A549 (cell line): ENCODE measurements at regions not wholly inside any gene's neighbourhood (a gene's known extent, or its start where the extent isn't known, plus 50 kb on each side); places are given as distances from the start of the nearest gene placed in this dataset.
A peak's percentile ranks its signal among the peaks of the same experiment; 100 is the strongest.

Experiments used
- ATAC-seq, 2 experiments: fragments of 200-7000 bp in 1 of 2; fragments of >200 bp in 1 of 2; cut with Nextera tagmentation in 1 of 2; cut with Tn5 transposase in 1 of 2; 3 replicates each; pipeline versions ENCODE4 v1.8.0 to v1.9.1; 2018 to 2020; ENCODE audit warnings: mild to moderate bottlenecking in 1 of 2, moderate library complexity in 1 of 2
- CTCF ChIA-PET: fragments of 300-600 bp; sonication (Branson Sonifier 250); formaldehyde crosslinking; extraction: SDS; loops from one replicate; lab custom pipeline; 2021; ENCODE audit warnings: antibody characterized with exemption, inconsistent platforms; lab: Yijun Ruan, JAX
- POLR2A ChIA-PET: fragments of 350-600 bp; formaldehyde crosslinking; extraction: SDS; loops from one replicate; lab custom pipeline; 2021; ENCODE audit warnings: antibody characterized with exemption, inconsistent platforms; lab: Yijun Ruan, JAX
- DNase-seq, 2 experiments: peaks; one replicate each; pipeline versions ENCODE4 v3.0.0 to v3.0.0-alpha.2; 2011 to 2016; ENCODE audit warnings: low read depth in 1 of 2, low spot score in 1 of 2
- FAIRE-seq: peaks from 2 replicates; lab custom pipeline; 2011; peaks lifted over from hg19 to GRCh38; lab: Jason Lieb, UNC
- H3K27ac ChIP-seq, 2 experiments: fragments of >200 bp; sonication (Bioruptor Twin); formaldehyde crosslinking; 3 replicates each; pipeline ENCODE4 v1.5.1; 2016 to 2017
- H3K4me1 ChIP-seq: fragments of >200 bp; sonication (Bioruptor Twin); formaldehyde crosslinking; 3 replicates; pipeline ENCODE4 v1.6.1; 2016
- H3K4me2 ChIP-seq: fragments of >200 bp; sonication (Bioruptor Twin); formaldehyde crosslinking; 3 replicates; pipeline ENCODE4 v1.6.1; 2016
- H3K4me3 ChIP-seq: fragments of >200 bp; sonication (Bioruptor Twin); formaldehyde crosslinking; 3 replicates; pipeline ENCODE4 v1.5.1; 2016
- H3K9me3 ChIP-seq: fragments of >200 bp; sonication (Bioruptor Twin); formaldehyde crosslinking; 3 replicates; pipeline ENCODE4 v1.6.1; 2016
- CBX2 ChIP-seq: fragments of 200-600 bp; sonication (generic); IDR thresholded peaks from 2 replicates; pipeline ENCODE4 v1.6.1; 2016; ENCODE audit warnings: low read depth, mild to moderate bottlenecking, borderline replicate concordance
- CEBPB ChIP-seq, 2 experiments: fragments of >200 bp in 1 of 2; sonication (Bioruptor Twin) in 1 of 2; formaldehyde crosslinking in 1 of 2; IDR thresholded peaks; 2 replicates each; pipeline ENCODE4 v1.6.1; 2012 to 2016
- CHD4 ChIP-seq: fragments of 200-600 bp; sonication (generic); IDR thresholded peaks from 2 replicates; pipeline ENCODE4 v1.6.1; 2016; ENCODE audit warnings: antibody characterized with exemption, mild to moderate bottlenecking, borderline replicate concordance
- EHF ChIP-seq: fragments of 250-450 bp; sonication (Bioruptor Pico); IDR thresholded peaks from 2 replicates; pipeline ENCODE4 v1.5.0; 2020; ENCODE audit warnings: mild to moderate bottlenecking
- EHMT2 ChIP-seq: fragments of 200-600 bp; sonication (generic); IDR thresholded peaks from 2 replicates; pipeline ENCODE4 v1.6.1; 2016; ENCODE audit warnings: antibody characterized with exemption, low read depth, mild to moderate bottlenecking, moderate library complexity
- EP300 ChIP-seq, 2 experiments: fragments of >200 bp; sonication (Bioruptor Twin); formaldehyde crosslinking; IDR thresholded peaks; 2 replicates in 1 of 2; 3 replicates in 1 of 2; pipeline ENCODE4 v1.6.1; 2016 to 2017
- FOSB ChIP-seq: fragments of 250-450 bp; sonication (Bioruptor Pico); IDR thresholded peaks from 2 replicates; pipeline ENCODE4 v1.5.0; 2020; ENCODE audit warnings: mild to moderate bottlenecking, moderate library complexity
- FOSL2 ChIP-seq, 2 experiments: fragments of 450-650 bp in 1 of 2; fragments of >200 bp in 1 of 2; sonication (Bioruptor Twin) in 1 of 2; formaldehyde crosslinking; IDR thresholded peaks; 2 replicates each; pipeline versions ENCODE4 v1.5.0 to v1.6.1; 2016 to 2020; ENCODE audit warnings: mild to moderate bottlenecking in 1 of 2, moderate library complexity in 1 of 2
- HOXB5 ChIP-seq: fragments of 250-450 bp; sonication (Bioruptor Pico); IDR thresholded peaks from 2 replicates; pipeline ENCODE4 v1.5.0; 2020; ENCODE audit warnings: mild to moderate bottlenecking, moderate library complexity
- JUNB ChIP-seq: fragments of >200 bp; sonication (Bioruptor Twin); formaldehyde crosslinking; IDR thresholded peaks from 2 replicates; pipeline ENCODE4 v1.6.1; 2016
- MAFK ChIP-seq: fragments of 450-650 bp; IDR thresholded peaks from 2 replicates; pipeline ENCODE4 v1.6.1; 2014; ENCODE audit not compliant: partially characterized antibody
- MAX ChIP-seq: IDR thresholded peaks from 2 replicates; pipeline ENCODE4 v1.6.1; 2012
- MAZ ChIP-seq: fragments of 150-350 bp; IDR thresholded peaks from 2 replicates; pipeline ENCODE4 v1.6.1; 2014; ENCODE audit warnings: antibody characterized with exemption, low read depth, low read length, borderline replicate concordance
- MYC ChIP-seq: IDR thresholded peaks from 2 replicates; pipeline ENCODE4 v1.6.1; 2012; ENCODE audit warnings: mild to moderate bottlenecking, inconsistent platforms, low read length, improper control_type of control experiment, borderline replicate concordance
- NFE2L2 ChIP-seq: fragments of 150-350 bp; conservative IDR thresholded peaks from 2 replicates; pipeline ENCODE4 v1.6.1; 2014; ENCODE audit warnings: low read length
- NPAS2 ChIP-seq: fragments of 250-450 bp; sonication (Bioruptor Pico); IDR thresholded peaks from 2 replicates; pipeline ENCODE4 v1.8.0; 2022; ENCODE audit warnings: mild to moderate bottlenecking, moderate library complexity, borderline replicate concordance
- NR3C1 ChIP-seq: fragments of >200 bp; sonication (Bioruptor Twin); formaldehyde crosslinking; IDR thresholded peaks from 3 replicates; pipeline ENCODE4 v1.6.1; 2017
- PHF8 ChIP-seq: fragments of 200-600 bp; sonication (generic); IDR thresholded peaks from 2 replicates; pipeline ENCODE4 v1.6.1; 2016; ENCODE audit warnings: low read depth, mild to moderate bottlenecking, antibody characterized with exemption, moderate library complexity, borderline replicate concordance
- POLR2A ChIP-seq: IDR thresholded peaks from 2 replicates; pipeline ENCODE4 v1.6.1; 2012; ENCODE audit warnings: mild to moderate bottlenecking, low read length
- POLR2AphosphoS2 ChIP-seq: conservative IDR thresholded peaks from 2 replicates; pipeline ENCODE4 v1.6.1; 2012; ENCODE audit warnings: low read length, improper control_type of control experiment, inconsistent platforms
- RNF2 ChIP-seq: fragments of 200-600 bp; sonication (generic); IDR thresholded peaks from 2 replicates; pipeline ENCODE4 v1.6.1; 2016; ENCODE audit warnings: low read depth, mild to moderate bottlenecking, antibody characterized with exemption, moderate library complexity, borderline replicate concordance
- SMC3 ChIP-seq: fragments of >200 bp; sonication (Bioruptor Twin); formaldehyde crosslinking; IDR thresholded peaks from 3 replicates; pipeline ENCODE4 v1.6.1; 2018; ENCODE audit warnings: inconsistent platforms
- ZC3H11A ChIP-seq: fragments of 450-650 bp; IDR thresholded peaks from 2 replicates; pipeline ENCODE4 v1.6.1; 2014; ENCODE audit warnings: antibody characterized with exemption, mild to moderate bottlenecking
- ZNF302 ChIP-seq: fragments of 250-450 bp; sonication (Bioruptor Pico); IDR thresholded peaks from 2 replicates; pipeline ENCODE4 v1.9.0; 2021; ENCODE audit warnings: inconsistent platforms, mild to moderate bottlenecking, moderate library complexity
- WGBS: methylation state at CpG from one replicate; pipeline ENCODE4 v1.1.6; 2017; ENCODE audit errors: missing lambda C conversion rate; 5-methylcytosine and 5-hydroxymethylcytosine counted together
- TF ChIP-seq, protein P1 (sequence below): fragments of 250-450 bp; sonication (Bioruptor Pico); IDR thresholded peaks from 2 replicates; pipeline ENCODE4 v1.5.0; 2021; ENCODE audit warnings: mild to moderate bottlenecking, moderate library complexity, borderline replicate concordance
- TF ChIP-seq, protein P2 (sequence below): fragments of 250-450 bp; sonication (Bioruptor Pico); IDR thresholded peaks from 2 replicates; pipeline ENCODE4 v1.5.0; 2020; ENCODE audit warnings: low read depth, mild to moderate bottlenecking, moderate library complexity

DNA sequence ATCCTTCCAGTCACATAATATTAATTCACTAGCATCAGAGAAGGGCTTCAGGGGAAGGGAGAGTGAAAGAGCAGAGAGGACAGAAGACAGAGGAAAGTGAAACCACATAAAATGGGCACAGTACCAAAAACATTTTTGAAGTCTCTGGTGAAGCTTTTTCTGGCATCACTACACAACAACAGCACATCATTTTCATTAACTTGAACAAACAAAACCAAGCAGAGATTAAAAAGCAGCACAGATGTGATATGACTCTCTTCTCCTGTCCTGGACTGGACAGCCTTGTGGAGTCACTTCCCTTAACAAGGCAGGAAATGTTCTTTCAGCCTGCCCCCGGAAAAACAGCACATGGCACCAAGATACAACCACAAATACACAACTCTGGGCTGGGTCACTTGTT lies 112.0 kb downstream of the TSPAN8 start (continued):
- TF ChIP-seq HOXB5 (CRISPR knock-in tag) = no peak
- TF ChIP-seq MAFK = no peak
- no peak for TF ChIP-seq CHD4
- TF ChIP-seq FOSL2 (IDR thresholded peaks at IDR 0.05) = no peak
- TF ChIP-seq FOSL2 (CRISPR knock-in tag; IDR thresholded peaks at IDR 0.05) = no peak
- no peak for TF ChIP-seq POLR2A
- no peak for TF ChIP-seq MAX

- DNase-seq = no peak
- no peak for FAIRE-seq
- Histone ChIP-seq H3K4me3 (no peak overlapping the region), H3K4me1 (no peaks in the 10 kb centered on the region), H3K4me2 (no peak overlapping the region), H3K27ac (no peak overlapping the region), H3K9me3 (no peaks in the 10 kb centered on the region)
- ChIA-PET CTCF (no interaction called here), POLR2A (no interaction called here)
- TF ChIP-seq FOSL2 (IDR thresholded peaks at IDR 0.05) (no peak), FOSL2 (CRISPR knock-in tag; IDR thresholded peaks at IDR 0.05) (no peak), EHF (CRISPR knock-in tag) (no peak), RNF2 (no peak), FOSB (CRISPR knock-in tag) (no peak), POLR2A (no peak), EHMT2 (no peak), ZC3H11A (no peak)
- TF ChIP-seq, protein P1, sequence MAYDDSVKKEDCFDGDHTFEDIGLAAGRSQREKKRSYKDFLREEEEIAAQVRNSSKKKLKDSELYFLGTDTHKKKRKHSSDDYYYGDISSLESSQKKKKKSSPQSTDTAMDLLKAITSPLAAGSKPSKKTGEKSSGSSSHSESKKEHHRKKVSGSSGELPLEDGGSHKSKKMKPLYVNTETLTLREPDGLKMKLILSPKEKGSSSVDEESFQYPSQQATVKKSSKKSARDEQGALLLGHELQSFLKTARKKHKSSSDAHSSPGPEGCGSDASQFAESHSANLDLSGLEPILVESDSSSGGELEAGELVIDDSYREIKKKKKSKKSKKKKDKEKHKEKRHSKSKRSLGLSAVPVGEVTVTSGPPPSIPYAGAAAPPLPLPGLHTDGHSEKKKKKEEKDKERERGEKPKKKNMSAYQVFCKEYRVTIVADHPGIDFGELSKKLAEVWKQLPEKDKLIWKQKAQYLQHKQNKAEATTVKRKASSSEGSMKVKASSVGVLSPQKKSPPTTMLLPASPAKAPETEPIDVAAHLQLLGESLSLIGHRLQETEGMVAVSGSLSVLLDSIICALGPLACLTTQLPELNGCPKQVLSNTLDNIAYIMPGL (CRISPR knock-in tag) = no peak
- WGBS = 16% methylated on average over 2 of the region's 2 CpGs
- ATAC-seq = no peak
These were observed 116.3 kb downstream of the TSPAN8 start for GRCh38 chr12:71041476-71041875.

DNA sequence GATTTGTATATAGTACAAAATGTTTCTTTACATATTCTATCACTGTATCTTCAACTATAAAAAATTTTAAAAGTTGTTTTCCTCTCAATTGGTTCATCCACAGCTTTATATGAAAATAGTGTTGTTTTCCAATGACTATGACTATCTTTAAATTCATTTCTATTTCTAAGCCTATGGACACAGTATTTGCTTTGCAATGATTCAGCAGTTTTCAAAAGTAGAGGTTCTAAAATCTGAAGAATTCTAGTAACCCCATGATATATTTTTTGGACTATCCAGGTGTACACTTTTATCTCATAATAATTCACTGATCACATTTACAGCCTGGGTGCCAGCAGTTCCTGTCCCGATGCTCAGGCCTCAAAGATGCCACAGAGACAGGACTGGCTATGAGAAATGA lies 118.4 kb upstream of the PTPRR start:
- CTCF ChIA-PET = no interaction called here
- Histone ChIP-seq H3K9me3 (no peaks in the 10 kb centered on the region), H3K4me2 (no peak overlapping the region), H3K4me1 (no peaks in the 10 kb centered on the region), H3K27ac (no peak overlapping the region), H3K4me3 (no peak overlapping the region)
- WGBS = 9% methylated on average over 1 of the region's 1 CpG
- DNase-seq (no peak), FAIRE-seq (no peak), ATAC-seq (no peak)
- TF ChIP-seq POLR2AphosphoS2 (no peak), MAFK (peak; percentile 47), NFE2L2 (peak; percentile 66)
- POLR2A ChIA-PET = no interaction called here

DNA sequence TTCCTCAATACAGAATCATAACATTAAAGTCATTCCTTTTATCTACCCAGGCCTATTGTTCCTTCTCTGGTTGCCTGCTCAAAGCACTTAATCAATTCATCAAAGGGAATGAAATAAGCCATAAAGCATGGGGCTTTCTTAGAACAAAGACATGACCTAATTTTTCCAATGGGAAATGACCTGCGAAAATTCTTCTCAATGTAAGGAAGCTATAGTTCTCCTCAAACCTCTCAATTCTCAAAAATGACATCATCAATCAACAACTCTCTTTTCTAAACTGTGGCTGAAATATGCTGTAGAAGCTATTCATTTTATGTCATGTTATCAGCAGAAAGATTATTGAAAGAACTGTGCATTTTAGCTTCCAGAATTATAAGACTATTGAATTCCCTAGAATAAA lies 116.0 kb upstream of the PTPRR start:
- Histone ChIP-seq H3K4me2 (no peak overlapping the region), H3K4me3 (no peak overlapping the region), H3K9me3 (no peaks in the 10 kb centered on the region), H3K4me1 (no peaks in the 10 kb centered on the region), H3K27ac (no peak overlapping the region)
- no peak for TF ChIP-seq NPAS2 (CRISPR knock-in tag)
- no peak for TF ChIP-seq CEBPB (IDR thresholded peaks at IDR 0.05)
- TF ChIP-seq CBX2 = no peak
- CTCF ChIA-PET = no interaction called here
- FAIRE-seq = no peak
- ATAC-seq = no peak
- 2% methylated on average over 1 of the region's 1 CpG for WGBS
- no peak for DNase-seq
- POLR2A ChIA-PET = no interaction called here

DNA sequence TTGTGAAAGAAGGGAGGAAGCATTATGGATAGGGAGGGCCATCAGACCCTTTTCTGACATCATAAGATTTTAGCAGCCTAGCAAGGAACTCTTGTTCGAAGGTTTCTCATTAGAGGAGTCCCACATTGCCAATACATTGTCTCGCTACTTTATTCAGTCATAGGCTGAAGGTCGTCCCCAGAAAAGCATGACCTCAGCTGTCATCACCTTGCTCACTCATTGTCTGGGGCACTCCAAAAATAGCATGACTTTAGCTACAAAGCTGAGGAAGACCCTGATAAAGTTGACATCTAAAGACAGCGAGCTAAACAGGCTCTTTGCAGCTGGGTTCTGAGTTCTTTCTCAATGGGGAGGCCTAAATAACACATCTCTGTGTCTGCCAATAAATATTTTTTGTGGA lies 112.4 kb upstream of the PTPRR start:
- FAIRE-seq = no peak
- H3K4me1 ChIP-seq = no peaks in the 10 kb centered on the region
- WGBS = 5% methylated on average over 4 of the region's 4 CpGs
- no peak for ATAC-seq
- no peak overlapping the region for H3K4me2 ChIP-seq
- DNase-seq = no peak
- no peak for TF ChIP-seq MAZ
- no peak for TF ChIP-seq CBX2
- TF ChIP-seq ZNF302 (CRISPR knock-in tag) = no peak
- no peak for TF ChIP-seq MYC
- no peak for TF ChIP-seq JUNB
- TF ChIP-seq EP300 (IDR thresholded peaks at IDR 0.05) = no peak
- no peak for TF ChIP-seq PHF8
- TF ChIP-seq, protein P2, sequence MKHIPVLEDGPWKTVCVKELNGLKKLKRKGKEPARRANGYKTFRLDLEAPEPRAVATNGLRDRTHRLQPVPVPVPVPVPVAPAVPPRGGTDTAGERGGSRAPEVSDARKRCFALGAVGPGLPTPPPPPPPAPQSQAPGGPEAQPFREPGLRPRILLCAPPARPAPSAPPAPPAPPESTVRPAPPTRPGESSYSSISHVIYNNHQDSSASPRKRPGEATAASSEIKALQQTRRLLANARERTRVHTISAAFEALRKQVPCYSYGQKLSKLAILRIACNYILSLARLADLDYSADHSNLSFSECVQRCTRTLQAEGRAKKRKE (CRISPR knock-in tag) = no peak
- TF ChIP-seq FOSB (CRISPR knock-in tag) = no peak
- TF ChIP-seq SMC3 = no peak
- TF ChIP-seq HOXB5 (CRISPR knock-in tag) = no peak
- no peak for TF ChIP-seq NR3C1
- TF ChIP-seq MAX = no peak
- TF ChIP-seq ZC3H11A = no peak
- ChIA-PET CTCF (interaction anchor here (0.8 to 1.6 kb wide), 2 partner anchors 8 to 18 kb away, joined by 3 to 5 read pairs; no protein-coding TSS in a partner anchor), POLR2A (no interaction called here)
- no peak overlapping the region for H3K4me3 ChIP-seq
- H3K27ac ChIP-seq = no peak overlapping the region
- H3K9me3 ChIP-seq = no peaks in the 10 kb centered on the region
